LoVo (cell line): ENCODE measurements at regions not wholly inside any gene's neighbourhood (a gene's known extent, or its start where the extent isn't known, plus 50 kb on each side); places are given as distances from the start of the nearest gene placed in this dataset.

Experiments
- DNase-seq: peaks from one replicate; pipeline ENCODE4 v3.0.0-alpha.2; 2016; ENCODE audit warnings: low spot score

DNA sequence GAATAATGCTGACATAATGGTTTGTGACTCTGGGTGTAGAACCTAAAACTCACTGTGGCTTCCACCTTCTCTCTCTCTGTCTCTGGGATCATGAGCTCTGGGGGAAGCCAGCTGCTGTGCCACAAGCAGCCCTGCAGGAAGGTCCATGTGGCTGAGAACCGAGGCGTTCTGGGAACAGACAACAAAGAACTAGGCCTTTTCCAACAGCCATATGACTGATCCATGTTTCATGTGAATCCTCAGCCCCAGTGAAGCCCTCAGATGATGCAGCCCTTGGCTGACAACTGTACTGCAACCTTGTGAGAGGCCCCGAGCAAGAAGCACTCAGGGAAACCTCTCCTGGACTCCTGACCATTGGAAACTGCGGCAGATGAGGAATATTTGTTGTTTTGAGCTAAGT is 56.6 kb downstream of the HLA-G start:
- DNase-seq, result no peak

DNA sequence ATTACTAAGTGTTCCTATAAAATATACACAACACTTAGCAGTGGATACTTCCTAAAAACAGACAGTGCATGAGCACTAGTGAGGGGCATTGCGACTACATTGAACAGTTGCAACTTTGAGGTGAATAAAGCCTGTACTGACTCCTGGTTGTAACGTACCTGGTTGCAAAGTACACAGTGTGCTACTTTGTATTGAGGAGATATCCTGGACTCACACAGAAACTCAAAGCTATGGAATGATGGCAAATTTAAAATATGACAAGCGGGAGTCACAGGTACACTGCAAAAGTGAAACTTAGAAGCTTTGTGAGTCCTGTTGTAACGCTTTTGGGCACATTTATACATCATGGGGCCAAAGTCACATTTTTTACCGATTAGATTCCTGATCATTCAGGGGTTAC is 55.6 kb upstream of the HLA-A start:
- no peak for DNase-seq

DNA sequence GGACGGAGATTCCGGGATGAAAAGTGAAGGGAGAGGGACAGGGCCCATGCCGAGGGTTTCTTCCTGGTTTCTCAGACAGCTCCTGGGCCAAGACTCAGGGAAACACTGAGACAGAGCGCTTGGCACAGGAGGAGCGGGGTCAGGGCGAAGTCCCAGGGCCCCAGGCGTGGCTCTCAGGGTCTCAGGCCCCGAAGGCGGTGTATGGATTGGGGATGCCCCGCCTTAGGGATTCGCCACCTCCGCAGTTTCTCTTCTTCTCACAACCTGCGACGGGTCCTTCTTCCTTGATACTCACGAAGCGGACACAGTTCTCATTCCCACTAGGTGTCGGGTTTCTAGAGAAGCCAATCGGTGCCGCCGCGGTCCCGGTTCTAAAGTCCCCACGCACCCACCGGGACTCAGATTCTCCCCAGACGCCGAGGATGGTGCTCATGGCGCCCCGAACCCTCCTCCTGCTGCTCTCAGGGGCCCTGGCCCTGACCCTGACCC is 55.0 kb upstream of the HLA-A start:
- DNase-seq, result peak; percentile 37

DNA sequence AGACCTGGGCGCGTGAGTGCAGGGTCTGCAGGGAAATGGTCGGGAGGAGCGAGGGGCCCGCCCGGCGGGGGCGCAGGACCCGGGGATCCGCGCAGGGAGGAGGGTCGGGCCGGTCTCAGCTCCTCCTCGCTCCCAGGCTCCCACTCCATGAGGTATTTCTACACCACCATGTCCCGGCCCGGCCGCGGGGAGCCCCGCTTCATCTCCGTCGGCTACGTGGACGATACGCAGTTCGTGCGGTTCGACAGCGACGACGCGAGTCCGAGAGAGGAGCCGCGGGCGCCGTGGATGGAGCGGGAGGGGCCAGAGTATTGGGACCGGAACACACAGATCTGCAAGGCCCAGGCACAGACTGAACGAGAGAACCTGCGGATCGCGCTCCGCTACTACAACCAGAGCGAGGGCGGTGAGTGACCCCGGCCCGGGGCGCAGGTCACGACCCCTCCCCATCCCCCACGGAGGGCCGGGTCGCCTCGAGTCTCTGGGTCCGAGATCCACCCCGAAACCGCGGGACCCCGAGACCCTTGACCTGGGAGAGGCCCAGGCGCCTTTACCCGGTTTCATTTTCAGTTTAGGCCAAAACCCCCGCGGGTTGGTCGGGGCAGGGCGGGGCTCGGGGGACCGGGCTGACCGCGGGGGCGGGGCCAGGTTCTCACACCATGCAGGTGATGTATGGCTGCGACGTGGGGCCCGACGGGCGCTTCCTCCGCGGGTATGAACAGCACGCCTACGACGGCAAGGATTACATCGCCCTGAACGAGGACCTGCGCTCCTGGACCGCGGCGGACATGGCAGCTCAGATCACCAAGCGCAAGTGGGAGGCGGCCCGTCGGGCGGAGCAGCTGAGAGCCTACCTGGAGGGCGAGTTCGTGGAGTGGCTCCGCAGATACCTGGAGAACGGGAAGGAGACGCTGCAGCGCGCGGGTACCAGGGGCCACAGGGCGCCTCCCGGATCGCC is 54.2 kb upstream of the HLA-A start:
- DNase-seq, result peak; percentile 58
